ENCODE measurements at regions not wholly inside any gene's neighbourhood (a gene's known extent, or its start where the extent isn't known, plus 50 kb on each side); places are given as distances from the start of the nearest gene placed in this dataset.

DNA sequence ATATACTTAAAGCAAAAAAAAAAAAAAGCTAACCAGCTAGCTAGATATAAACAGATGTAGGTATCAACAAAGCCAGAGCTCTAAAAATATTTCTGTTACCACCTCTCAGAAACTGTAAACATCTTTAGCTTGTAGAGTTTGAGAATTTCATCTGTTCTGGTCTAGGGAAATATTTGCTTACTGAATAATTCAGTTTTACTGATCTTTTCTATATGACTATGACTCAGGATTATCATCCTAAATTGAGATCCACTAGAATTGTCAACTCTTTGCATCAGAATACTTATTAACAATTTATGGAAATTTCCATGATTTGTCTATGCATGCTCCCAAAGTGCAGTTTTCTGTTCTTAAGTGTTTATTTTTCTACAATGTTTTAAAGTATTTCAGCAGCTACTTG is 517.3 kb downstream of the DIPK2A start:
- TF ChIP-seq ZNF274 (IDR thresholded peaks at IDR 0.05; ENCODE audit: low read depth, low read length) (no peak), YY1 (IDR thresholded peaks at IDR 0.05; ENCODE audit: insufficient read depth, insufficient read length) (no peak), SUZ12 (IDR thresholded peaks at IDR 0.05; ENCODE audit: extremely low read depth, insufficient read depth, insufficient read length) (no peak)

All from NT2/D1 (cell line).